Neuronal stem cell (in vitro differentiated cells): ENCODE measurements at regions not wholly inside any gene's neighbourhood (a gene's known extent, or its start where the extent isn't known, plus 50 kb on each side); places are given as distances from the start of the nearest gene placed in this dataset.

ENCODE experiments used
- DNase-seq: peaks from one replicate; pipeline ENCODE4 v3.0.0-alpha.2; 2013; ENCODE audit warnings: low spot score
- H2AFZ ChIP-seq: one replicate; pipeline ENCODE4 v1.6.1; 2013; ENCODE audit warnings: mild to moderate bottlenecking, low read length, inconsistent platforms
- H2AK5ac ChIP-seq: 2 replicates; pipeline ENCODE4 v1.6.1; 2013; ENCODE audit warnings: low read depth, mild to moderate bottlenecking, inconsistent platforms, low read length, moderate library complexity, mixed read lengths
- H2BK120ac ChIP-seq: 2 replicates; pipeline ENCODE4 v1.6.1; 2013; ENCODE audit warnings: low read depth, mild to moderate bottlenecking, inconsistent platforms, low read length, moderate library complexity, mixed read lengths
- H2BK12ac ChIP-seq: one replicate; pipeline ENCODE4 v1.6.1; 2013; ENCODE audit warnings: low read length, inconsistent platforms
- H2BK15ac ChIP-seq: 2 replicates; pipeline ENCODE4 v1.6.1; 2013; ENCODE audit warnings: mild to moderate bottlenecking, low read length, inconsistent platforms, mixed read lengths
- H2BK5ac ChIP-seq: one replicate; pipeline ENCODE4 v1.6.1; 2013; ENCODE audit warnings: inconsistent platforms, mild to moderate bottlenecking, low read length, moderate library complexity
- H3K14ac ChIP-seq: one replicate; pipeline ENCODE4 v1.6.1; 2013; ENCODE audit warnings: low read length, inconsistent platforms
- H3K18ac ChIP-seq: 2 replicates; pipeline ENCODE4 v1.6.1; 2013; ENCODE audit warnings: low read length, inconsistent platforms
- H3K23ac ChIP-seq: 2 replicates; pipeline ENCODE4 v1.6.1; 2013; ENCODE audit warnings: low read depth, mild to moderate bottlenecking, mixed read lengths, low read length, inconsistent platforms; ENCODE audit not compliant: poor library complexity
- H3K27ac ChIP-seq: replicated peaks from 3 replicates; pipeline ENCODE4 v1.5.1; 2013; ENCODE audit warnings: low read length, inconsistent platforms
- H3K27me3 ChIP-seq, 3 experiments: 2 replicates each; pipeline ENCODE4 v1.6.1; 2013; ENCODE audit warnings: low read length in 3 of 3, mild to moderate bottlenecking in 2 of 3, inconsistent platforms in 1 of 3, low read depth in 1 of 3, mixed read lengths in 1 of 3, moderate library complexity in 1 of 3; ENCODE audit not compliant: control insufficient read depth in 3 of 3, insufficient read depth in 3 of 3
- H3K36me3 ChIP-seq, 2 donors: replicated peaks in 1 of 2; 2 replicates each; pipeline ENCODE4 v1.6.1; 2013; ENCODE audit warnings: low read length in 2 of 2; ENCODE audit not compliant: control insufficient read depth in 2 of 2, insufficient read depth in 2 of 2
- H3K4ac ChIP-seq: 2 replicates; pipeline ENCODE4 v1.6.1; 2013; ENCODE audit warnings: inconsistent platforms, mild to moderate bottlenecking, low read length, moderate library complexity
- H3K4me1 ChIP-seq, 2 donors: 1 replicate in 1 of 2; 2 replicates in 1 of 2; pipeline ENCODE4 v1.6.1; 2013; ENCODE audit warnings: low read length in 2 of 2, low read depth in 1 of 2; ENCODE audit not compliant: control insufficient read depth in 2 of 2, insufficient read depth in 1 of 2
- H3K4me2 ChIP-seq: one replicate; pipeline ENCODE4 v1.6.1; 2013; ENCODE audit warnings: mild to moderate bottlenecking, low read length, inconsistent platforms; ENCODE audit not compliant: insufficient read depth, poor library complexity, severe bottlenecking
- H3K4me3 ChIP-seq, 2 donors: 2 replicates each; pipeline ENCODE4 v1.5.1; 2013; ENCODE audit warnings: low read length in 2 of 2, mild to moderate bottlenecking in 2 of 2, inconsistent platforms in 1 of 2, moderate library complexity in 1 of 2
- H3K79me1 ChIP-seq: one replicate; pipeline ENCODE4 v1.6.1; 2013; ENCODE audit warnings: low read depth, mild to moderate bottlenecking, inconsistent platforms, low read length, moderate library complexity
- H3K9ac ChIP-seq: one replicate; pipeline ENCODE4 v1.6.1; 2013; ENCODE audit warnings: mild to moderate bottlenecking, low read depth, low read length, inconsistent platforms; ENCODE audit not compliant: poor library complexity
- H3K9me3 ChIP-seq, 2 donors: replicated peaks in 1 of 2; 2 replicates each; pipeline versions ENCODE3 to v1.6.1; 2013; ENCODE audit warnings: low read length in 2 of 2, mild to moderate bottlenecking in 2 of 2, inconsistent platforms in 1 of 2, low read depth in 1 of 2, mixed read lengths in 1 of 2, moderate library complexity in 1 of 2; ENCODE audit not compliant: control insufficient read depth in 2 of 2, insufficient read depth in 1 of 2
- H4K8ac ChIP-seq: one replicate; pipeline ENCODE4 v1.6.1; 2013; ENCODE audit warnings: low read depth, mild to moderate bottlenecking, inconsistent platforms, low read length, moderate library complexity
- H4K91ac ChIP-seq: one replicate; pipeline ENCODE4 v1.6.1; 2013; ENCODE audit warnings: low read length, low read depth, mild to moderate bottlenecking, inconsistent platforms; ENCODE audit not compliant: poor library complexity
- WGBS, 2 donors: extraction: QIAGEN DNeasy Blood & Tissue Kit; methylation state at CpG; one replicate each; pipeline ENCODE4 v1.1.7; 2013; ENCODE audit warnings: missing lambda C conversion rate in 2 of 2, mixed read lengths in 1 of 2; ENCODE audit not compliant: insufficient read length in 2 of 2, insufficient replicate concordance in 1 of 2; ENCODE audit errors: extremely low coverage in 2 of 2; 5-methylcytosine and 5-hydroxymethylcytosine counted together

- Histone ChIP-seq H2AFZ (no peak overlapping the region), H3K14ac (no peak overlapping the region), H3K18ac (no peak overlapping the region), H2BK12ac (no peak overlapping the region), H3K9ac (no peak overlapping the region), H2BK15ac (no peak overlapping the region), H3K4me2 (no peak overlapping the region), H3K4me1 (no peaks in the 10 kb centered on the region), H4K8ac (no peak overlapping the region), H3K79me1 (no peaks in the 10 kb centered on the region), H3K9me3 (no peaks in the 10 kb centered on the region), H3K4ac (no peak overlapping the region), H3K27me3 (peaks cover 0 to 7% (median 0%) of the 10 kb centered on the region in 3 experiments), H4K91ac (no peak overlapping the region), H3K4me3 (no peak overlapping the region), H3K27ac (no peak overlapping the region), H2BK120ac (no peak overlapping the region), H3K36me3 (no peaks in the 10 kb centered on the region), H3K23ac (no peak overlapping the region), H2BK5ac (no peak overlapping the region), H2AK5ac (no peak overlapping the region)
- DNase-seq = no peak
- WGBS, 2 donors = no CpG with 5 or more reads among the region's 10 CpGs
Observed at GRCh38 chr17:34723875-34724274, 144.5 kb downstream of the TMEM132E start.

DNA sequence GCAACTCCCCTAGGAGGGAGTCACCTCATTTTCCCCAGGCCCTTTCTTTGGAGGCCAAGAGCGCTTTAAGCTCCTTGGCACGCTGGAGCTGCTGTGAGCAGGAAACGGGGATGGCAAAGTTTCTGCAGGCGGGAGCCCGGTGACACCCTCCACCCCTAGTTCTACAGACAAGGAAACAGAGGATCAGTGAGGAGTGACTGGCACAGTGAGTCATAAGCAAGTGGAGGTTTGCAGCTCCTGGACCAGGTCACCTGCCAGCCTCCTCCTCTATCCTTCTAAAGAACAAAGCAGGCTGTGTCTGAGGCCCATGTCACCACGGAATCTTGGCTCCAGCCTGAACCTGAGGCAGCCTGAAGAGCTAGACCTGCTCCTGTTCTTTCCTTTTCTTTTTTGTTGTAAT, 141.9 kb downstream of the TMEM132E start:
- H3K18ac ChIP-seq = no peak overlapping the region
- peaks cover 0 to 7% (median 0%) of the 10 kb centered on the region in 3 experiments for H3K27me3 ChIP-seq
- H3K9me3 ChIP-seq = no peaks in the 10 kb centered on the region
- H3K4me1 ChIP-seq = no peaks in the 10 kb centered on the region
- no peak overlapping the region for H2AFZ ChIP-seq
- no peak for DNase-seq
- no peak overlapping the region for H3K27ac ChIP-seq
- no peak overlapping the region for H4K91ac ChIP-seq
- H3K23ac ChIP-seq = no peak overlapping the region
- no CpG with 5 or more reads among the region's 6 CpGs for WGBS, 2 donors
- H2BK5ac ChIP-seq = no peak overlapping the region
- no peak overlapping the region for H3K9ac ChIP-seq
- no peak overlapping the region for H3K14ac ChIP-seq
- no peak overlapping the region for H2BK12ac ChIP-seq
- no peak overlapping the region for H4K8ac ChIP-seq
- H2BK120ac ChIP-seq = no peak overlapping the region
- H3K36me3 ChIP-seq = no peaks in the 10 kb centered on the region
- no peak overlapping the region for H2AK5ac ChIP-seq
- H2BK15ac ChIP-seq = no peak overlapping the region
- H3K79me1 ChIP-seq = no peaks in the 10 kb centered on the region
- H3K4me3 ChIP-seq = no peak overlapping the region
- H3K4ac ChIP-seq = no peak overlapping the region
- H3K4me2 ChIP-seq = no peak overlapping the region

GRCh38 chr17:34720760-34721159, 141.4 kb downstream of the TMEM132E start:
- Histone ChIP-seq H3K4me2 (no peak overlapping the region), H3K27ac (no peak overlapping the region), H4K8ac (no peak overlapping the region), H2BK12ac (no peak overlapping the region), H4K91ac (no peak overlapping the region), H2AFZ (no peak overlapping the region), H3K36me3 (no peaks in the 10 kb centered on the region), H3K4ac (no peak overlapping the region), H2BK5ac (no peak overlapping the region), H3K14ac (peak overlapping the region; percentile 10), H3K4me1 (no peaks in the 10 kb centered on the region), H3K23ac (peak overlapping the region; percentile 27), H3K9me3 (no peaks in the 10 kb centered on the region), H3K18ac (no peak overlapping the region), H3K9ac (no peak overlapping the region), H2BK15ac (no peak overlapping the region), H3K4me3 (no peak overlapping the region), H2BK120ac (no peak overlapping the region), H3K79me1 (no peaks in the 10 kb centered on the region), H2AK5ac (no peak overlapping the region), H3K27me3 (peaks cover 0 to 7% (median 0%) of the 10 kb centered on the region in 3 experiments)
- DNase-seq = no peak

- Histone ChIP-seq H3K4me2 (no peak overlapping the region), H2BK15ac (no peak overlapping the region), H2AFZ (no peak overlapping the region), H3K4me1 (no peaks in the 10 kb centered on the region), H3K27ac (no peak overlapping the region), H2BK120ac (no peak overlapping the region), H4K8ac (no peak overlapping the region), H3K79me1 (no peaks in the 10 kb centered on the region), H2AK5ac (no peak overlapping the region), H3K18ac (no peak overlapping the region), H3K4ac (no peak overlapping the region), H2BK5ac (no peak overlapping the region), H4K91ac (no peak overlapping the region), H3K36me3 (no peaks in the 10 kb centered on the region), H3K4me3 (no peak overlapping the region), H3K23ac (no peak overlapping the region), H3K9me3 (no peaks in the 10 kb centered on the region), H2BK12ac (no peak overlapping the region), H3K27me3 (peaks cover 0 to 7% (median 0%) of the 10 kb centered on the region in 3 experiments), H3K14ac (no peak overlapping the region), H3K9ac (no peak overlapping the region)
- DNase-seq = no peak
- no CpG with 5 or more reads among the region's 11 CpGs for WGBS, 2 donors
Observed at GRCh38 chr17:34719569-34719968, 140.2 kb downstream of the TMEM132E start.
